Left lung (tissue), 4 donors: ENCODE measurements at regions not wholly inside any gene's neighbourhood (a gene's known extent, or its start where the extent isn't known, plus 50 kb on each side); places are given as distances from the start of the nearest gene placed in this dataset.

ENCODE experiments used
- ATAC-seq: fragments of 200-7000 bp; cut with Tn5 transposase; one replicate; pipeline ENCODE4 v1.9.1; 2020; ENCODE audit warnings: moderate library complexity
- DNase-seq, 4 donors: peaks; one replicate each; pipeline ENCODE4 v3.0.0-alpha.2; 2013 to 2020
- H3K27ac ChIP-seq, 2 donors: fragments of 200-600 bp; sonication (generic) in 1 of 2; one replicate each; pipeline versions ENCODE4 v1.5.0 to v1.8.0; 2020 to 2021
- H3K27me3 ChIP-seq, 2 donors: fragments of 200-600 bp; sonication (generic) in 1 of 2; one replicate each; pipeline versions ENCODE4 v1.5.0 to v1.8.0; 2020 to 2021
- H3K36me3 ChIP-seq, 2 donors: fragments of 200-600 bp; sonication (generic) in 1 of 2; one replicate each; pipeline versions ENCODE4 v1.5.0 to v1.8.0; 2020 to 2021
- H3K4me1 ChIP-seq, 2 donors: fragments of 200-600 bp; one replicate each; pipeline ENCODE4 v1.8.0; 2021
- H3K4me3 ChIP-seq, 2 donors: fragments of 200-600 bp; sonication (generic) in 1 of 2; one replicate each; pipeline versions ENCODE4 v1.5.0 to v1.8.0; 2020 to 2021; ENCODE audit warnings: mild to moderate bottlenecking in 1 of 2
- H3K9me3 ChIP-seq, 2 donors: fragments of 200-600 bp; sonication (generic) in 1 of 2; one replicate each; pipeline versions ENCODE4 v1.5.0 to v1.8.0; 2020 to 2021
- intact Hi-C, 2 donors: fragments of 100-400 bp; cut with DNase I; formaldehyde crosslinking; loops; one replicate each; pipeline versions ENCODE4 v1.11.2 to v1.14.2; 2022
- TF ChIP-seq, protein P1 (sequence below), 2 donors: fragments of 200-600 bp; sonication (generic) in 1 of 2; IDR thresholded peaks; one replicate each; pipeline versions ENCODE4 v1.5.0 to v1.8.0; 2021; ENCODE audit warnings: antibody characterized with exemption in 2 of 2
- donor health status: DM: no; HTN: yes; CAD: no.
- donor health status: DM: no; HTN: no; CAD: no.

DNA sequence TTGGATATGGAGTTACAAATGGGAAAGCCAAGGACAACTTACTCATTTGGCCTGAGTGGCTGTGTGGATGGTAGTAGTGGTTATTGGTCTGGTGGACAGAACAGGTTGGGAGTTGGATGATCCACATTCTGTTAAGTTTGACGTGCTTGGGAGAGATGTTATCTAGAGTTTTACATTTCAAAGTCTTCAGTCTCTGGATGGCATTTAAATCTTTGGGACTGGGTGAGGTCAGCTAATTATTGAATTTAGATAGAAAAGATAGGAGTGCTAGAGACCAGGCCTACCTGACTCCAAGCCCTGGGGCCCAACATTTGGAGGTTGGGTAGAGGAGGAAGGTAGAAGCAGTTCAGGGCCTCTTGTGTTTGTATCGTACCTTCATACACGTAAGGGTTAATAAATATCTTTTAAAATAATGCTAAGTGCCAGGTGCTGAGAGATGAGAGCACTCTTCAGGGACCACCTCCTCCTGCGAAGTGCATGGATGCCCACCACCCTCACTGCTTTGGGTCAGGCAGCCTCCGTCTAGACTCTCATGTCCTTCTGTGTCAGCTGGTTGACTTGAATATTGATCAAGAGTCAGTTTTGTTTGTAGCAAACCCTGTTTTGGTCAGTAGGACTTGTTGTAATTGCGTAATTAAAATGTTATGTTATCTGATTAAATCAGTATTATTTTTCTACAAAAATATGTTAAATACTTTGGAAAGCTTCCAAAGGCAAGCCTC lies 460.4 kb upstream of the RGS6 start:
- H3K4me3 ChIP-seq: no peak overlapping the region
- H3K27ac ChIP-seq: no peak overlapping the region
- TF ChIP-seq, protein P1, sequence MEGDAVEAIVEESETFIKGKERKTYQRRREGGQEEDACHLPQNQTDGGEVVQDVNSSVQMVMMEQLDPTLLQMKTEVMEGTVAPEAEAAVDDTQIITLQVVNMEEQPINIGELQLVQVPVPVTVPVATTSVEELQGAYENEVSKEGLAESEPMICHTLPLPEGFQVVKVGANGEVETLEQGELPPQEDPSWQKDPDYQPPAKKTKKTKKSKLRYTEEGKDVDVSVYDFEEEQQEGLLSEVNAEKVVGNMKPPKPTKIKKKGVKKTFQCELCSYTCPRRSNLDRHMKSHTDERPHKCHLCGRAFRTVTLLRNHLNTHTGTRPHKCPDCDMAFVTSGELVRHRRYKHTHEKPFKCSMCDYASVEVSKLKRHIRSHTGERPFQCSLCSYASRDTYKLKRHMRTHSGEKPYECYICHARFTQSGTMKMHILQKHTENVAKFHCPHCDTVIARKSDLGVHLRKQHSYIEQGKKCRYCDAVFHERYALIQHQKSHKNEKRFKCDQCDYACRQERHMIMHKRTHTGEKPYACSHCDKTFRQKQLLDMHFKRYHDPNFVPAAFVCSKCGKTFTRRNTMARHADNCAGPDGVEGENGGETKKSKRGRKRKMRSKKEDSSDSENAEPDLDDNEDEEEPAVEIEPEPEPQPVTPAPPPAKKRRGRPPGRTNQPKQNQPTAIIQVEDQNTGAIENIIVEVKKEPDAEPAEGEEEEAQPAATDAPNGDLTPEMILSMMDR (IDR thresholded peaks at IDR 0.05): no peak
- H3K36me3 ChIP-seq: no peaks in the 10 kb centered on the region
- ATAC-seq (no peak), DNase-seq (no peak)
- no peaks in the 10 kb centered on the region for H3K9me3 ChIP-seq
- H3K27me3 ChIP-seq: no peaks in the 10 kb centered on the region
- H3K4me1 ChIP-seq: no peaks in the 10 kb centered on the region
- intact Hi-C loops: no loop called here

DNA sequence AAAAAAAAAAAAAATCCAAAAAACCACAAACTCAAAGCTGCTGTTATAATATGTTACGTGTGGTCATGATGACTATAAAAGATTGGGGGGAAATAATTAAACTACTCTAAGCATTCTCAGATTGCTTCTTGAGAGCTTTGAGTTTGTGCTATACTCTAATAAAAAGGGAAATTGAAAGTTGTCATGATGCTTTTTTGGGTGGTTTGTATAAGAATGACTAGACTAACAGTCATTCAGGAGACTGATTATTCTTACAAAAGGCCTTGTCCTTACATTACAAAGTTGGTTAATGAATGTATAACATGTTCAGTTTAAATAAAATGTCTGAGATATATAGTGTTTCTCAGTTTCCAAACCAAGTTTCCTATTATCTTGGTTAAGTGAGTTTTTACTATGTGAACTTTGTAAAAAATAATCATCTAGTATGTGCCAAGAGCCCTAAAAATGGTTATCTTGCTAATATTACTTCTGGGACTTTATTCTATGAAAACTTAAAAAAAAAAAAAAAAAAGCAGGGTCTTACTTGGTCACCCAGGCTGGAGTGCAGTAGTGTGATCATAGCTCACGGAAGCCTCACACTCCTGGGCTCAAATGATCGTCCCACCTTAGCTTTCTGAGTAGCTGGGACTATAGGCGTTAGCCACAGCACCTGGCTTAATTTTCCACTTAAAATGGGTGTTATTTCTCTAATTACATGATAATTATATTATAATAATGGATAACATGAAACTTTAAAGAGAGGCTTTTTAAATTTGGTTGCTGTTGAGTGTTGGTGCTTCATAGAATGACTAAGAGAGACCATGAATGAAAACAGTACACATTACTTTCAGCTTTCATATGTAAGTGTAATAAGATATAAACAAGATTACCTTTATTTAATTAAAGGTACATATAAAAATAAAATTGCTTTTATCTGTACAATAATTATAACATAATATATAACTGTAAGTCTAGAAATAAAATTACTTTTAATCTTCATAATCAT lies 459.6 kb upstream of the RGS6 start:
- DNase-seq (no peak), ATAC-seq (no peak)
- H3K36me3 ChIP-seq: no peaks in the 10 kb centered on the region
- no peak overlapping the region for H3K4me3 ChIP-seq
- H3K27me3 ChIP-seq: no peaks in the 10 kb centered on the region
- no peak overlapping the region for H3K27ac ChIP-seq
- H3K4me1 ChIP-seq: no peaks in the 10 kb centered on the region
- H3K9me3 ChIP-seq: no peaks in the 10 kb centered on the region
- intact Hi-C loops: no loop called here
- TF ChIP-seq, protein P1 (IDR thresholded peaks at IDR 0.05): no peak

DNA sequence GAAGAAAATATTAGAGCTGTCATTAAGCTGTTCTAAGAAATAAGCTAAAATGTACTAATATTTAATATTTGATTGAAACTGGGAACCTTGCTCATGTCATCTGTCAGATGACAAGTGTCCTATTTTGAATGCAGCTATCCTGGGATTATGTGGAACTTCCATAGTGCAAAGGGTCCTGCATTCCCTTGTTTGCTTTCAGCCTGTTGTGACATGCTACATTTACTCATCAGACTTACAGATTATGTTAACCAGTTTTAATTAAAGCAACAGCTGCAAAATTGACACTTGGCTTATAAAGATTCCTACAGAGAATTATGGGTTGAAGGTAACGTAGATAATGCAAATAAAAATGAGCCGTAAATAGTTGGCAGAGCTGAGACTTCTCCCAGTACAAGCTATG lies 458.4 kb upstream of the RGS6 start:
- ATAC-seq (no peak), DNase-seq (no peak)
- intact Hi-C loops: no loop called here
- Histone ChIP-seq H3K4me3 (no peak overlapping the region), H3K4me1 (peaks cover 0 to 5% of the 10 kb centered on the region in 2 donors), H3K27me3 (no peaks in the 10 kb centered on the region), H3K9me3 (no peaks in the 10 kb centered on the region), H3K36me3 (no peaks in the 10 kb centered on the region), H3K27ac (no peak overlapping the region)
- TF ChIP-seq, protein P1 (IDR thresholded peaks at IDR 0.05): no peak

DNA sequence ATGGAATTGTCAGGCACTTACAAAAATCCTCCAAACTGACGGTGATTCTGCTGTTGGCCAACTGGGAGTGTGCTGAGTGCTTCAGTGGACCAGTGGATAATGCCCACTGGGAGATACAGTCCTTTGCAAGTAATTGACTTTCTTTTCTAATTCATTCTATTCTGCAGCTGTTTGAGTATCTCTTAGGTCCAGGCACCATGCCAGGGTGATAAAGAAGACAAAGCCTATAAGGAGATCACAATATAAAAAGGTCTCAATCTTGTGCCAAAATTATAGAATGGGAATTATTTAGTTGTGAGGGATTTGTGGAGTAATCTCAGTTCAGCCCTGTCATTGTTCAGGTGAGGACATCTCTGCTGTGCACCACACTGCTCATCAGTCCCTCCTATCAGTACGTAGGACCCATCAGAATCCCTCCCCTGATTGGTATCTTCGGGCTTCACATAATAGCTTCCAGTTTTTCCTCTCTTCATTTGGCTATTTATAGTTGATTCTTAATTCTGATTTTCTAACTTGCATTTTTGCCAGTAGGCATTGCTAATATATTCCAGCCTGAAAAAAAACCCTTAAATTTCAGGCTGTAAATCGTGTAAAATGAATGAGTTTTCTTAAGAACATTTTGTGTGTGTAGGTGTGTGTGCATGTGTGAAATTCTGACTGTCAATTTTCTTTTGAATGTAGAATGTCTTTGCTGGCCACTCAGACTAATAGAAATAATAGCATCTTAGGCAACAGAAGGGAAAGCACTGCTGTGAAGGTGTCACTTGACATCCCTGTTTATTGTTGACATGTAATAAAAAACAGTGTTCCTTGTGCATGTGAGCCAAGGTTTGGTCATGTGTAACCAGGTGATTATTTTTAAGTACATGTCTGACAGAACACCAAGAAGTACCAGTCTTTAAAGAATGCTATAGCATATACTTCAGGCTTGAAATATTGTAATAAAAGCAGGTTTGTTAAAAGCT lies 457.6 kb upstream of the RGS6 start:
- DNase-seq: no peak
- TF ChIP-seq, protein P1 (IDR thresholded peaks at IDR 0.05): no peak
- Histone ChIP-seq H3K4me1 (peaks cover 0 to 12% of the 10 kb centered on the region in 2 donors), H3K27ac (no peak overlapping the region), H3K9me3 (no peaks in the 10 kb centered on the region), H3K4me3 (no peak overlapping the region), H3K36me3 (no peaks in the 10 kb centered on the region), H3K27me3 (no peaks in the 10 kb centered on the region)
- ATAC-seq: no peak
- intact Hi-C loops: no loop called here
